GM19238 (cell line): ENCODE measurements at regions not wholly inside any gene's neighbourhood (a gene's known extent, or its start where the extent isn't known, plus 50 kb on each side); places are given as distances from the start of the nearest gene placed in this dataset.
A peak's percentile ranks its signal among the peaks of the same experiment; 100 is the strongest.

Source experiments
- DNase-seq: peaks from one replicate; pipeline ENCODE4 v3.0.0; 2011; ENCODE audit warnings: low spot score; ENCODE audit not compliant: insufficient read length

GRCh38 chr3:24639481-24640329 is 145.1 kb upstream of the THRB start:
- no peak for DNase-seq

DNA sequence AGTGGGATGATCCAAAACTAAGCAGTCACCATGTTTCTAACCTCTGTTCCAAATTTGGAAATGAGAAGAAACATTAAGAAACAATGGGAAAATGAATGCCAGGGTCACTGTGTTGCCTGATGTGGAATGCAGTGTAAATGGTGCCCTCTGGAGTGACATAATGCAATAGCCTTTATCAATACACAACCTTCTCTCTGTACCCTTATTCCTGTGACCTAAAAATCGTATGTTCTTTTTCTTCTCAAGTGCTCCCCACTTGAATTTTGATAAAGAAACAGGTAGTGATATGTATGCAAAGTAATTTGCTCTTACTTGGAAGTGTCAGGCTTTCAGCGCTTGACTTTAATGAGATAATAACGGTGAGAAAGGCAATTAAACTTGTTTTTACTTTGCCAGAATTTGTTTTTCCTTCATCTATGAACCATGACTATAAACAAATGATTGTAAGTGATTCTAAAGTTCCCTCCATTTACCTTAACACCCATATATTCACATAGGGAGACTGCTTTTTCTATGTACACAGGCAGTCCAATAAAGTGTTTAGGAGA is 145.8 kb upstream of the THRB start:
- no peak for DNase-seq

GRCh38 chr3:24641628-24642027 is 147.0 kb upstream of the THRB start:
- no peak for DNase-seq

DNA sequence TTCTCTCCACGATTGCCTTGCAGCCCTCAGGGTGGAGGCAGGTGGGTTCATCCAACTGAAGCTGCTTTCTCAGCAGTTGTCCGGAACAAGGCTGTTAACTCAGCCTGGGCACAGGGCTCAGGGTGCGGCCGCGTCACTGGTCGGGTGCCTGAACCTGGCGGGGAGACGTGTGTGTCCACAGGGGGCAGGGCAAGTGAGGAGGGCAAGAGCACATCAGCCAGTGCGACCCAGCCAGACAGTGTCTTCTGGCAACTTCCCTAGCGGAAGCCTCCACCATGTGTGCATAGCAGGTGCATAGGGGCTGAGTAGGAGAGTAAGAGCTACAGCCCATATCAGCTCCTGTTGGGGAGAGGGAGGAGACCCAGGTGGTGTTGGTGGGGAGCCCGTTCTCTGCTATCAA is 150.4 kb upstream of the THRB start:
- no peak for DNase-seq

- DNase-seq = no peak
These were observed 152.1 kb upstream of the THRB start for GRCh38 chr3:24646790-24647189.

DNA sequence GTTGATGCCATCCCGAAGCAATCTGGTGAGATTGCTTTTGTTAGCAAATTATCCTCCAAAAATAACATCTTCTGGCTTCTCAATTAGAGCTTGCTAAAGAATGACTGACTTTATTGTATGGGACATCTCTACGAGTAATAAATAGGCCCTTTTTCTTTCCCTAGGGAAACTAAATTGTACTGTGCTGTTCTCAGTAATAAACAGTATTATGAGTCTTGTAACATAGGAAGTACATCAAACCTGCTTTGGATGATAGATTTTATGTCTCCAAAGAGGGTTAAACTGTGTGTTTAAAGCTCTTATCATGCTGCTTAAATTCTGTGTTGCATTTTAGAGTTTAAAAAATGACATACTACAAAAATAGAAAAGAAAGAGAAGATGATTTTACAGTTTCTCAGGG is 153.4 kb upstream of the THRB start:
- DNase-seq = no peak

DNA sequence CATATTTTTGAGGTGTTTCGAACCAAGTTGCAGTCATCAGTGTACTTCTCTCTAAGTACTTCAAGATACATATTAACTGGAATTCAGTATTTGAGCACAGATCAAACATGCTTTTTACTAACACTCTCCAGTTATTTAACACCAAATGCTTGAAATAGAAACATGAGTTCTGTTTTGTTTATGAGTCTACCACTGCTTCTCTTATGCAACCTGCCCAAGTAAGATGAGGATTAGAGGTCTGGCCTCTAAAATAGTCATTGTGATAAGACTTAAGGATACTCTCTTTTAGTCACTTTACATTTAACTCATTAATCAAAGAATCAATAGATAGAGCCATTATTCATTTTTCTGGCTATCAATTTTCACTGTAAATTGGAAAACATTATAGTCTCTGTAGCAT is 156.2 kb upstream of the THRB start:
- DNase-seq = no peak

DNA sequence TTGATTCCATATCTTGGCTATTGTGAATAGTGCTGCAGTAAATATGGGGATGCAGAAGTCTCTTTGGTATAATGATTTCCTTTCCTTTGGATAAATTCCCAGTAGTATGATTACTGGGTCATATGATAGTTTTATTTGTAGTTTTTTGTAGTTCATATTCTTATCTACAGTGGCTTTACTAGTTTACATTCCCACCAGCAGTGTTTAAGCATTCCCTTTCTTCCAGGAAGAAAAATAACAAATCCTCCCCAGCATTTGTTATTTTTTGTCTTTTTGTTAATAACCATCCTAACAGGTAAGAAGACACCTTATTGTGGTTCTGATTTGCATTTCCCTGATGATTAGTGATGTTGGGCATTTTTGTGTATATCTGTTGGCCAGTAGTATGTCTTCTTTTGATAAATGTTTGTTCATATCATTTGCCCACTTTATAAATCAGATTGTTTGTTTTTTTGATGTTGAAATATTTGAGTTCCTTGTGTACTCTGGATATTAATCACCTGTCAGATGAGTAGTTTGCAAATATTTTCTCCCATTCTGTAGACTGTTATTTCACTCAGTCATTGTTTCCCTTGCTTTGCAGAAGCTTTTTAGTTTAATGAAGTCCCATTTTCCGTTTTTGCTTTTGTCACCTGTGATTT is 163.3 kb upstream of the THRB start:
- DNase-seq = no peak

GRCh38 chr3:24661175-24661584 is 166.5 kb upstream of the THRB start:
- no peak for DNase-seq

GRCh38 chr3:24662449-24663345 is 168.0 kb upstream of the THRB start:
- no peak for DNase-seq

- no peak for DNase-seq
These were observed 168.8 kb upstream of the THRB start for GRCh38 chr3:24663406-24663805.

DNA sequence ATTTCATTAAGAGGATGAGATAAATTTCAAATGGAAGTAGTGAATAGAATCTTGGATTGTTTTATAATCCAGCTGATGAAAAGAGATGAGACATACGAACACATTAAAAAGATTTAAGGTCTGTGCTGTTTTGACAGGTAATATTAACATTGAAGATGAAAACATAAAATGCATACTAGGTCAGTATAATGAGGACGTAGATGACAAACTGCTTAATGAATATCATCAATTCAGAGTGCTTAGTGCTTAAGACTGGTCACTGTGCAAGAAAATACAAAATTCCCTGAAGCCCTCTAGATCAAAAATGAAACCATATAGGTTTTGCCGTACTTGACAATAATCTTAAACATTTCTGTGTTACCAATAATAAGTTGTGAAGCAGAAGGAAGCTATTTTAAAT is 173.4 kb upstream of the THRB start:
- DNase-seq = no peak

- DNase-seq = no peak
These were observed 176.2 kb upstream of the THRB start for GRCh38 chr3:24670871-24671270.

GRCh38 chr3:24673596-24673995 is 178.9 kb upstream of the THRB start:
- DNase-seq = no peak

GRCh38 chr3:24674261-24674660 is 179.6 kb upstream of the THRB start:
- no peak for DNase-seq

DNA sequence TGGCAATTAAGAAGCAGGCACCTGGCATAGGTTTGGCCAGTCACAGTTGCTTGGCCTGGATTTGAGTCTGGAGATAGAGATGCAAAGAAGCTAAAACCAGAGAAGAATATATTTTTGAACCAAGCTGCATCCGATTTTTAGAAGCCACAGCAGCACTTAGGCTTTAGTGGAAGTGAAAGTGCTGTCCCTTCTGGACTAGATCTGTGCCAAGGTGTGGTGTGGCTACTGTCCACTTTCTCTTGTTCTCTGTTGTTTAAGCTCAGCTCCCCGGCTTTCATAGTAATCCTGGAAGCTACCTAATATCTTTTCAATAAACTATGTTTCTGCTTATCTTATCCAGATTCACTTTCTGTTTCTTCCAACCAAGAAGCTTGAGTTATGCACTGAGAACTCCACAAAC is 183.4 kb upstream of the THRB start:
- DNase-seq = no peak

DNA sequence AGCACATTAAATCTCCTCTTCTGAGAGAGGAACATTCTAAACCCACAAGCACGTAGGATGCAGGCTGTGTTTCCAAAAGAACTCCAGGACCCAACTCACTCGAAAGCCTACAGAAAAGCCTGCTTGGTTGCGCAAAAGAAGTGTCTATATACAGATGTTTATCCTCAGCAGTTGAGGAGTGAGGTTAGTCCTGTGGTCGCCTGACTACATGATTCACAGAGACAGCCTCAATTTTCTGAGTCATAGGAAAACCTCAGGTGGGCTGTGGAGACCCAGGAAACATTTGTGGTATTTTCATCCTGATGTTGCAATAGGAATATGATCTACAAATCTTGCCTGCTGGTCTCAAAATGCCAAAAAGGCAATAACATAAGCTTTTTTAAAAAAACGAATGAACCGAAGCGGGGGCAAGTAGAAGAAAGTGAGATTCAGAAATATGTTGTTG is 183.8 kb upstream of the THRB start:
- DNase-seq = no peak

DNA sequence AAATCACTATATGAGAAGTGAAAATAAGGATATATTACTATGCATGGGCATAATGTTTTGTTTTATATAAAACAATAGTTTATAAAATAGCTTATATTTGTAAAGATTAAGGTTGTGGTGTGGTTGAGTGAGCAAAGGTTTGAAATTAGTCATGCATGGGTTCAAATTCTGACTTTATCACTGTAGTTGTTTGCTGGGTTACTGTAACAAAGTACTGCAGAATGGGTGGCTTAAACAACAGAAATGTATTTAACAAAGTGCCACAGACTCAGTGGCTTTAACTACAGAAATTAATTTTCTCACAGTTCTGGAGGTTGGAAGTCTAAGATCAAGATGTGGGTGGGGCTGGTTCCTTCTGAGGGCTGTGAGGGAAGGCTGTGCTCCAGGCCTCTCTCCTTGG is 184.8 kb upstream of the THRB start:
- DNase-seq = no peak

GRCh38 chr3:24680214-24680967 is 185.7 kb upstream of the THRB start:
- peak; percentile 11 for DNase-seq

DNA sequence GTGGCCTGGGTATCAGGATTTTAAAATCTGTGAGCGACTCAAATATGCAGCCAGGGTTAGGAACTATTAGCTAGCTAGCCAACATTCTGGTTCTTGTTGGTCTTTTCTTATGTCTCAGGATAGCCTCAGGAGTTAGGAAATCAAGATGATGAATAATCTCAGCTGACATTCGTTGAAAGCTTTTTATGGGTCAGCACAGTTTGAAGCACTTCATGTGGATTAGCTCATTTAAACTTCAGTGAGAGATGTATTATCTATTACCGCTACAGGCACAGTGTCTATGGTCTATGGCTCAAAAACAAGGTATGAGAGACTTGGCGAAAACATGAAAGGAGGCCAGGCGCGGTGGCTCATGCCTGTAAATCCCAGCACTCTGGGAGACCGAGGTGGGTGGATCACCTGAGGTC is 187.5 kb upstream of the THRB start:
- no peak for DNase-seq

DNA sequence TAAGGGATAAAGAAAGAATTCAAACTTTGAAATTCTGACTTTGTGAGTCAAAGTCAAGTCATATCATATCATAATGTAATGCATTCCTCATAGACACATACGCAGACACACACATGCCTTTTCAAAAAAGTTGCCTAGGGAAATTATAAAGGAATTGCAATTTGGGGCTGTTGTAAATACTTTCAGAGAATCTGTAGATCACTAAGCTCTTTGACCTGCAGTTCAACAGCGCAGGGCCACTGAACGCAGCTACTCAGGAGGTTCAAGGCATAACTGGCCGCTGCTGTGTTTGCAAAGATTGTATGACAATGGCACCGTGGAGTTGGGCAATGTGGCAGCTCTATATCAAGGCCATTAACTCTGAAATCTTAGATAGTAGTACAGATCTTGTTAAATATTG is 188.4 kb upstream of the THRB start:
- DNase-seq = no peak
